Liver (tissue), 3 donors: ENCODE measurements at regions not wholly inside any gene's neighbourhood (a gene's known extent, or its start where the extent isn't known, plus 50 kb on each side); places are given as distances from the start of the nearest gene placed in this dataset.

Source experiments
- CTCF ChIP-seq: fragments of 150-350 bp; IDR thresholded peaks from 2 replicates; pipeline ENCODE4 v1.5.1; 2017; ENCODE audit warnings: improper control_type of control experiment, low read depth, low read length; ENCODE audit not compliant: missing input control
- GABPA ChIP-seq, 2 donors: IDR thresholded peaks in 1 of 2; conservative IDR thresholded peaks in 1 of 2; 2 replicates each; pipeline ENCODE4 v1.6.1; 2016; ENCODE audit warnings: antibody characterized with exemption in 2 of 2, mild to moderate bottlenecking in 1 of 2, moderate library complexity in 1 of 2
- JUND ChIP-seq, 2 donors: IDR thresholded peaks; 2 replicates each; pipeline ENCODE4 v1.6.1; 2016; ENCODE audit warnings: antibody characterized with exemption in 2 of 2
- SP1 ChIP-seq: IDR thresholded peaks from 2 replicates; pipeline ENCODE4 v1.6.1; 2018; ENCODE audit warnings: antibody characterized with exemption, mild to moderate bottlenecking
- YY1 ChIP-seq: IDR thresholded peaks from 2 replicates; pipeline ENCODE4 v1.6.1; 2016; ENCODE audit warnings: antibody characterized with exemption, mild to moderate bottlenecking
- TF ChIP-seq, protein P1 (sequence below): IDR thresholded peaks from 2 replicates; pipeline ENCODE4 v1.6.1; 2016; ENCODE audit warnings: antibody characterized with exemption
- TF ChIP-seq, protein P2 (sequence below): IDR thresholded peaks from 2 replicates; pipeline ENCODE4 v1.6.1; 2016; ENCODE audit warnings: antibody characterized with exemption, mild to moderate bottlenecking
- TF ChIP-seq, protein P3 (sequence below): IDR thresholded peaks from 2 replicates; pipeline ENCODE4 v1.6.1; 2016; ENCODE audit warnings: antibody characterized with exemption
- donor health status: healthy.
- donor health status: healthy.

DNA sequence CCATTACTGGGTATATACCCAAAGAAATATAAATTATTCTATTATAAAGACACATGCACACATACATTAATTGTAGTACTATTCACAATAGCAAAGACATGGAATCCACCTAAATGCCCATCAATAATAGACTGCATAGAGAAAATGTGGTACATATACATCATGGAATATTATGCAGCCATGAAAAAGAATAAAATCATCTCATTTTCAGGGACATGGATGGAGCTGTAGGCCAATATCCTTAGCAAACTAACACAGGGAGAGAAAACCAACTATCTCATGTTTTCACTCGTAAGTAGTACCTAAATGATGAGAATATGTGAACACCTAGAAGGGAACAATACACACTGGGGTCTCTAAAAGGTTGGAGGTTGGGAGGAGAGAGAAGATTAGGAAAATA lies 86.0 kb upstream of the GALNTL6 start:
- TF ChIP-seq, protein P1, sequence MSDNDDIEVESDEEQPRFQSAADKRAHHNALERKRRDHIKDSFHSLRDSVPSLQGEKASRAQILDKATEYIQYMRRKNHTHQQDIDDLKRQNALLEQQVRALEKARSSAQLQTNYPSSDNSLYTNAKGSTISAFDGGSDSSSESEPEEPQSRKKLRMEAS: no peak
- TF ChIP-seq CTCF (no peak), JUND (IDR thresholded peaks at IDR 0.05) (no peak), GABPA (IDR thresholded peaks at IDR 0.05 in 1 of 2, conservative IDR thresholded peaks at IDR 0.05 in 1 of 2) (no peak), SP1 (no peak), YY1 (no peak)
- TF ChIP-seq, protein P2, sequence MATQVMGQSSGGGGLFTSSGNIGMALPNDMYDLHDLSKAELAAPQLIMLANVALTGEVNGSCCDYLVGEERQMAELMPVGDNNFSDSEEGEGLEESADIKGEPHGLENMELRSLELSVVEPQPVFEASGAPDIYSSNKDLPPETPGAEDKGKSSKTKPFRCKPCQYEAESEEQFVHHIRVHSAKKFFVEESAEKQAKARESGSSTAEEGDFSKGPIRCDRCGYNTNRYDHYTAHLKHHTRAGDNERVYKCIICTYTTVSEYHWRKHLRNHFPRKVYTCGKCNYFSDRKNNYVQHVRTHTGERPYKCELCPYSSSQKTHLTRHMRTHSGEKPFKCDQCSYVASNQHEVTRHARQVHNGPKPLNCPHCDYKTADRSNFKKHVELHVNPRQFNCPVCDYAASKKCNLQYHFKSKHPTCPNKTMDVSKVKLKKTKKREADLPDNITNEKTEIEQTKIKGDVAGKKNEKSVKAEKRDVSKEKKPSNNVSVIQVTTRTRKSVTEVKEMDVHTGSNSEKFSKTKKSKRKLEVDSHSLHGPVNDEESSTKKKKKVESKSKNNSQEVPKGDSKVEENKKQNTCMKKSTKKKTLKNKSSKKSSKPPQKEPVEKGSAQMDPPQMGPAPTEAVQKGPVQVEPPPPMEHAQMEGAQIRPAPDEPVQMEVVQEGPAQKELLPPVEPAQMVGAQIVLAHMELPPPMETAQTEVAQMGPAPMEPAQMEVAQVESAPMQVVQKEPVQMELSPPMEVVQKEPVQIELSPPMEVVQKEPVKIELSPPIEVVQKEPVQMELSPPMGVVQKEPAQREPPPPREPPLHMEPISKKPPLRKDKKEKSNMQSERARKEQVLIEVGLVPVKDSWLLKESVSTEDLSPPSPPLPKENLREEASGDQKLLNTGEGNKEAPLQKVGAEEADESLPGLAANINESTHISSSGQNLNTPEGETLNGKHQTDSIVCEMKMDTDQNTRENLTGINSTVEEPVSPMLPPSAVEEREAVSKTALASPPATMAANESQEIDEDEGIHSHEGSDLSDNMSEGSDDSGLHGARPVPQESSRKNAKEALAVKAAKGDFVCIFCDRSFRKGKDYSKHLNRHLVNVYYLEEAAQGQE: no peak
- TF ChIP-seq, protein P3, sequence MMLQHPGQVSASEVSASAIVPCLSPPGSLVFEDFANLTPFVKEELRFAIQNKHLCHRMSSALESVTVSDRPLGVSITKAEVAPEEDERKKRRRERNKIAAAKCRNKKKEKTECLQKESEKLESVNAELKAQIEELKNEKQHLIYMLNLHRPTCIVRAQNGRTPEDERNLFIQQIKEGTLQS: no peak
